ENCODE measurements at regions not wholly inside any gene's neighbourhood (a gene's known extent, or its start where the extent isn't known, plus 50 kb on each side); places are given as distances from the start of the nearest gene placed in this dataset.

GRCh38 chr1:116310180-116310579 is 62.9 kb upstream of the ATP1A1 start:
- no peak for TF ChIP-seq CTCF (conservative IDR thresholded peaks at IDR 0.05; ENCODE audit: low read depth, low read length)
- no peak for TF ChIP-seq POLR2A (IDR thresholded peaks at IDR 0.05; ENCODE audit: low read depth, low read length)
- no peak for TF ChIP-seq CEBPB (IDR thresholded peaks at IDR 0.05; ENCODE audit: low read depth, low read length)
- no peak for TF ChIP-seq CHD1 (IDR thresholded peaks at IDR 0.05; ENCODE audit: low read depth, low read length)
- no peak for TF ChIP-seq RAD21 (IDR thresholded peaks at IDR 0.05; ENCODE audit: low read length)
- TF ChIP-seq MXI1 (IDR thresholded peaks at IDR 0.05; ENCODE audit: borderline replicate concordance, low read depth, low read length) = no peak
- TF ChIP-seq RFX5 (IDR thresholded peaks at IDR 0.05; ENCODE audit: low read depth, low read length) = no peak
- TF ChIP-seq SMC3 (IDR thresholded peaks at IDR 0.05; ENCODE audit: low read depth, low read length) = no peak
- no peak for TF ChIP-seq MAZ (IDR thresholded peaks at IDR 0.05; ENCODE audit: borderline replicate concordance, low read depth, low read length)
- no peak for TF ChIP-seq NFE2L2 (IDR thresholded peaks at IDR 0.05; ENCODE audit: low read depth, low read length)
